Upper lobe of left lung (tissue), 6 donors: ENCODE measurements at regions not wholly inside any gene's neighbourhood (a gene's known extent, or its start where the extent isn't known, plus 50 kb on each side); places are given as distances from the start of the nearest gene placed in this dataset.

ENCODE experiments used
- ATAC-seq, 2 donors: fragments of 200-7000 bp; cut with Tn5 transposase; one replicate each; pipeline ENCODE4 v1.9.1; 2022; ENCODE audit warnings: mild to moderate bottlenecking in 2 of 2, moderate library complexity in 2 of 2; ENCODE audit not compliant: low FRiP score in 2 of 2
- DNase-seq, 2 donors: peaks; one replicate each; pipeline ENCODE4 v3.0.0-alpha.2; 2019 to 2020
- H3K27ac ChIP-seq, 4 donors: fragments of 200-600 bp; sonication (generic); one replicate each; pipeline ENCODE4 v1.5.1; 2016 to 2019
- H3K27me3 ChIP-seq, 4 donors: fragments of 200-600 bp; sonication (generic); one replicate each; pipeline ENCODE4 v1.5.1; 2017 to 2019
- H3K36me3 ChIP-seq, 4 donors: fragments of 200-600 bp; sonication (generic); one replicate each; pipeline ENCODE4 v1.5.1; 2016 to 2019
- H3K4me1 ChIP-seq, 4 donors: fragments of 200-600 bp; sonication (generic); one replicate each; pipeline ENCODE4 v1.5.1; 2018 to 2019
- H3K4me3 ChIP-seq, 4 donors: fragments of 200-600 bp; sonication (generic); one replicate each; pipeline ENCODE4 v1.5.1; 2017 to 2019; ENCODE audit warnings: mild to moderate bottlenecking in 2 of 4, moderate library complexity in 1 of 4
- H3K9me3 ChIP-seq, 4 donors: fragments of 200-600 bp; sonication (generic); one replicate each; pipeline ENCODE4 v1.5.1; 2018 to 2019
- CTCF ChIP-seq, 6 experiments: fragments of 450-650 bp in 4 of 6; fragments of 200-600 bp in 2 of 6; sonication (generic) in 2 of 6; IDR thresholded peaks; one replicate each; pipeline ENCODE4 v1.5.1; 2016 to 2019; ENCODE audit warnings: antibody characterized with exemption in 6 of 6
- EP300 ChIP-seq, 4 donors: sonication (generic); formaldehyde crosslinking; IDR thresholded peaks; one replicate each; pipeline ENCODE4 v1.5.1; 2017; ENCODE audit warnings: antibody characterized with exemption in 4 of 4, control low read depth in 2 of 4
- POLR2A ChIP-seq, 4 donors: fragments of 450-650 bp; IDR thresholded peaks; one replicate each; pipeline ENCODE4 v1.5.1; 2016 to 2017; ENCODE audit warnings: antibody characterized with exemption in 4 of 4, mild to moderate bottlenecking in 2 of 4
- POLR2AphosphoS5 ChIP-seq, 2 donors: sonication (generic); formaldehyde crosslinking; IDR thresholded peaks; one replicate each; pipeline ENCODE4 v1.5.1; 2017; ENCODE audit warnings: antibody characterized with exemption in 2 of 2
- WGBS, 2 donors: methylation state at CpG; one replicate each; pipeline ENCODE4 v1.1.5; 2017 to 2018; 5-methylcytosine and 5-hydroxymethylcytosine counted together
- donor health status: DM: no; HTN: no; CAD: no; lungs with moderate emphysema.
- donor health status: DM: no; HTN: yes; CAD: no; lungs with severe emphysema.

DNA sequence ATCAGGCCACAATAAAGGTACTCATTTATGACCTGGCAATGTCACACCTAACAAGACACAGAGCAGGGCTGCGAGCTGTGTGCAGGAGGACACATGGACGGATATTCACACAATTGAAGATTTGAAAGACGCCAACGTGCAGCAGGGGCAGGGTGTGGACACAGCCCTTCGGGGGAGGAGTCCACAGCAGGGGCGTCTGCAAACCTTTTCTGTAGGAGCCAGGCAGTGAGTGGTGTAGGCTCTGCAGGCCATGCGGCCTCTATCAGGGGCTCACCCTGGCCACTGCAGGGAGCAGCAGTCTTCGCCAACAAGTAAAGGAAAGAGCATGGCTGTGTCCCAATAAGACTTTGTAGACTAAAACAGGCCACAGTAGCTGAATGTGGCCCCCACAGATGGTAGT lies 125.7 kb upstream of the SNTG2 start:
- Histone ChIP-seq H3K27me3 (no peaks in the 10 kb centered on the region), H3K9me3 (no peaks in the 10 kb centered on the region), H3K36me3 (no peaks in the 10 kb centered on the region), H3K27ac (no peak overlapping the region), H3K4me3 (no peak overlapping the region), H3K4me1 (peaks cover 0 to 6% (median 2%) of the 10 kb centered on the region in 4 donors)
- WGBS, 2 donors = 81 to 84% methylated on average over 8 of the region's 8 CpGs
- no peak for DNase-seq
- ATAC-seq = no peak
- TF ChIP-seq POLR2AphosphoS5 (IDR thresholded peaks at IDR 0.05) (no peak), CTCF (IDR thresholded peaks at IDR 0.05) (no peak), EP300 (IDR thresholded peaks at IDR 0.05) (no peak), POLR2A (IDR thresholded peaks at IDR 0.05) (no peak)

DNA sequence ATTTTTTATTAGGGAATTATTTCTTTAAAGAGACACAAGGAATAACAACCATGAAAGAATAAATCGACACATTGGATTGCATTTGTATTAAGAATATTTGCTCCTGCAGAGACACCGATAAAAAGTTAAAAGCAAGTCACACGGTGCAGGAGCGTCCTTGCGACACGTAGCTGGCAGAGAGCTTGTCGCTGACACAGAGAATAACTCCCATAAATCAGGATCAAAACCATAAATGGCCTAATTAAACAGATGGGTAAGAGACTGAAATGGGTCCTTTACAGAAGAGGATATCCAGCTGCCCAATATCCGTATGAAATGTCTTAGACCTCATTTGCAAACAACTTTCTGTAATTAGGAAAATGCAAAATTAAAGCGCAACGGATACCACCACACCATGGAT lies 126.1 kb upstream of the SNTG2 start:
- ATAC-seq (no peak), DNase-seq (no peak)
- no peak overlapping the region for H3K27ac ChIP-seq
- no peaks in the 10 kb centered on the region for H3K36me3 ChIP-seq
- no peak for TF ChIP-seq POLR2A (IDR thresholded peaks at IDR 0.05)
- TF ChIP-seq POLR2AphosphoS5 (IDR thresholded peaks at IDR 0.05) = no peak
- TF ChIP-seq EP300 (IDR thresholded peaks at IDR 0.05) = no peak
- H3K9me3 ChIP-seq = no peaks in the 10 kb centered on the region
- 87 to 93% methylated on average over 10 of the region's 10 CpGs for WGBS, 2 donors
- H3K4me3 ChIP-seq = no peak overlapping the region
- H3K4me1 ChIP-seq = peaks cover 0 to 2% (median 0%) of the 10 kb centered on the region in 4 donors
- no peaks in the 10 kb centered on the region for H3K27me3 ChIP-seq

DNA sequence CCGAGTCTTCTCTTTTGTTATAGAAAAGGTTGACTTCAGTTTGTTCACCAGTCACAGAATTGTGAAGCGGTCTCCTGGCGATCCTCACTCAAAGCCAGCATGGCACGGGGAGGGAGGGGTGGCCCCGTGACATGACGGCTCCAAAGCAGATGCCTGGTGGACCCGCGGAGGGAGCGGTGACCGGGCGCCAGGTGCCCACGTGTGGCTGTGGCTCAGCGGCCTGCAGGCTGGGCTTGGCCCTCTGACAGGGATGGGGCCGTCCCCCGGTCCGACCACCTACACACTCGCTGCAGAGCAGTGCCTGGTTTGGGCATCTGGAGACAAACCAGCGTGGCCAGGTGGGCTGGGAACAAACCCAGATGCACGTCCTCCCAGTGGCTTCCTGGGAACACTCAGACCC lies 129.1 kb upstream of the SNTG2 start:
- no peak for ATAC-seq

DNA sequence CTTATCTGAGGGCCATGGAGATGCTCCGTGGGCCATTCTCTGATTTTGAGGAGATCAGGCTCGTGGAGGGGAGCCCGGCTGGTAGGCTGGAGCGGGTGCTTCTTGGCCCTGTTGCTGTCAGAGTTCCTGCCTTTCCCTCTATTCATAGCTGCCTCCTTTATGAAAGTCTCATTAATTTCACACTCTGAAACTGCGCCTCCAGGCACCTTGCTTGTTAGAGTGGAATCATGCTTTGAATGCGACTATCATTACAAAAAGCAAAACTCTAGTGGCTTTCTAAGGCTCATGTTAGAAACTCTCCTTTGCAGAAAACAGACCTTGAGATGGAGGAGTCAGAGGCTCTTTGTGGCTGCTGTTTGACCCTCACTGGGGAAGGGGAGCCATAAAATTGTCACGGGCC lies 131.0 kb upstream of the SNTG2 start:
- TF ChIP-seq POLR2AphosphoS5 (IDR thresholded peaks at IDR 0.05) (no peak), POLR2A (IDR thresholded peaks at IDR 0.05) (no peak), CTCF (IDR thresholded peaks at IDR 0.05) (no peak), EP300 (IDR thresholded peaks at IDR 0.05) (no peak)
- DNase-seq (no peak), ATAC-seq (no peak)
- Histone ChIP-seq H3K36me3 (no peaks in the 10 kb centered on the region), H3K9me3 (no peaks in the 10 kb centered on the region), H3K27me3 (no peaks in the 10 kb centered on the region), H3K4me3 (no peak overlapping the region), H3K27ac (no peak overlapping the region), H3K4me1 (no peaks in the 10 kb centered on the region)
- WGBS, 2 donors = 91 to 93% methylated on average over 7 of the region's 7 CpGs

More for the DNA sequence above, 129.1 kb upstream of the SNTG2 start:
- Histone ChIP-seq H3K4me3 (no peak overlapping the region), H3K9me3 (no peaks in the 10 kb centered on the region), H3K4me1 (no peaks in the 10 kb centered on the region), H3K27me3 (no peaks in the 10 kb centered on the region), H3K36me3 (no peaks in the 10 kb centered on the region), H3K27ac (no peak overlapping the region)
- TF ChIP-seq POLR2AphosphoS5 (IDR thresholded peaks at IDR 0.05) (no peak), POLR2A (IDR thresholded peaks at IDR 0.05) (no peak), EP300 (IDR thresholded peaks at IDR 0.05) (no peak), CTCF (IDR thresholded peaks at IDR 0.05) (no peak)
- peak in 1 of 2 donors; percentile 73 for DNase-seq
- 86 to 95% methylated on average over 8 to 19 of the region's 19 CpGs for WGBS, 2 donors

DNA sequence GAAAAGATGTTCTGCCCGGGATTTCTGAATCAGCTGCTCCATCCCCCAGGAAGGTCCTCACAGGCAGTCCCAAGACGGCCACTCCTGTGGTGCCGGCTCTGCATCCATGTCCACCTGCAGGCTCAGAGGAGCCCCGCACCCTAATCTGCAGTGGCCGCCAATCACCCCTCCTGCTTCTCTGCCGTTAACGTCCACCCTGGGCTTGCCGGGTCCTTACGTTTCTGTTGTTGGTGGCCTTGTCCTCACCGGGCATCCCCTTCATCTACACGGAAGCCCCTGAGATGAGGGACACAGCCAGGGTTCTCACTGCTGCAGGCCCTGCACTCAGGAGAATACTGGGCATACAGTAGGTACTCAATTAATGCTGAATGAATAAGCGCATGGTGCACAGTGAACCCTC lies 131.5 kb upstream of the SNTG2 start:
- H3K9me3 ChIP-seq = no peaks in the 10 kb centered on the region
- ATAC-seq = no peak

More for the DNA sequence above, 131.5 kb upstream of the SNTG2 start:
- no peaks in the 10 kb centered on the region for H3K36me3 ChIP-seq
- TF ChIP-seq CTCF (IDR thresholded peaks at IDR 0.05) (no peak), POLR2A (IDR thresholded peaks at IDR 0.05) (no peak), EP300 (IDR thresholded peaks at IDR 0.05) (no peak), POLR2AphosphoS5 (IDR thresholded peaks at IDR 0.05) (no peak)
- WGBS, 2 donors = 93% methylated on average over 12 of the region's 12 CpGs
- DNase-seq = no peak
- no peaks in the 10 kb centered on the region for H3K27me3 ChIP-seq
- no peaks in the 10 kb centered on the region for H3K4me1 ChIP-seq
- no peak overlapping the region for H3K27ac ChIP-seq
- H3K4me3 ChIP-seq = no peak overlapping the region
